GM13976 (cell line): ENCODE measurements at regions not wholly inside any gene's neighbourhood (a gene's known extent, or its start where the extent isn't known, plus 50 kb on each side); places are given as distances from the start of the nearest gene placed in this dataset.

Experiments
- DNase-seq: peaks from one replicate; pipeline ENCODE4 v3.0.0; 2012; ENCODE audit warnings: low spot score
- in situ Hi-C: fragments of 300-500 bp; cut with MboI; formaldehyde crosslinking; loops from one replicate; pipeline ENCODE4 v1.12.0; 2022; ENCODE audit warnings: low sequenced_read_pairs, mixed read lengths, inconsistent platforms; ENCODE audit not compliant: unreplicated experiment
- TF ChIP-seq, protein P1 (sequence below): IDR thresholded peaks from 2 replicates; pipeline ENCODE4 v1.5.1; 2012; ENCODE audit warnings: borderline replicate concordance, mild to moderate bottlenecking; ENCODE audit not compliant: insufficient read depth; ENCODE audit errors: extremely low read depth, missing control alignments, control extremely low read depth

DNA sequence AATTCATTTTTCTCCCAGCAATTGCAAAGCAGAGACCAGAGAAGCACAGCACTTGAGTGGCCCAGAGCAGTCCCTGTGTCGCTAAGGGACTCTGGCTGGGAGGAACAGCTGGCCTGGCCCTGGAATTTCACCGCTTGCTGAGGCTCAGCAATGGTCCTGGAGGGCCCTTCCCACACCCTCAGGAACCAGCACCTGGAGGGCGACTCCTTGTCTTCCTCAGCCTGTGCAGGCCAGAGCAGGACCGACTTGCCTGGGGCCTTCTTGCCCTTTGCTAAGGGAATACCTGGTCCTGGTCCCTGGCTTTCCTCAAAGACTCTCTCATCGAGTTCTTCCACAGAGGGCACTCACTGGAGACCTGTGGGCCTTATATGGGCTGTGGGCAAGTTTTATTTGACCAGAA is 294.6 kb downstream of the RPLP1 start:
- in situ Hi-C loops: loop anchor here (25.0 kb wide), 1 partner anchor 740 kb away; no protein-coding TSS in a partner anchor
- no peak for DNase-seq
- TF ChIP-seq, protein P1, sequence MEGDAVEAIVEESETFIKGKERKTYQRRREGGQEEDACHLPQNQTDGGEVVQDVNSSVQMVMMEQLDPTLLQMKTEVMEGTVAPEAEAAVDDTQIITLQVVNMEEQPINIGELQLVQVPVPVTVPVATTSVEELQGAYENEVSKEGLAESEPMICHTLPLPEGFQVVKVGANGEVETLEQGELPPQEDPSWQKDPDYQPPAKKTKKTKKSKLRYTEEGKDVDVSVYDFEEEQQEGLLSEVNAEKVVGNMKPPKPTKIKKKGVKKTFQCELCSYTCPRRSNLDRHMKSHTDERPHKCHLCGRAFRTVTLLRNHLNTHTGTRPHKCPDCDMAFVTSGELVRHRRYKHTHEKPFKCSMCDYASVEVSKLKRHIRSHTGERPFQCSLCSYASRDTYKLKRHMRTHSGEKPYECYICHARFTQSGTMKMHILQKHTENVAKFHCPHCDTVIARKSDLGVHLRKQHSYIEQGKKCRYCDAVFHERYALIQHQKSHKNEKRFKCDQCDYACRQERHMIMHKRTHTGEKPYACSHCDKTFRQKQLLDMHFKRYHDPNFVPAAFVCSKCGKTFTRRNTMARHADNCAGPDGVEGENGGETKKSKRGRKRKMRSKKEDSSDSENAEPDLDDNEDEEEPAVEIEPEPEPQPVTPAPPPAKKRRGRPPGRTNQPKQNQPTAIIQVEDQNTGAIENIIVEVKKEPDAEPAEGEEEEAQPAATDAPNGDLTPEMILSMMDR: no peak

DNA sequence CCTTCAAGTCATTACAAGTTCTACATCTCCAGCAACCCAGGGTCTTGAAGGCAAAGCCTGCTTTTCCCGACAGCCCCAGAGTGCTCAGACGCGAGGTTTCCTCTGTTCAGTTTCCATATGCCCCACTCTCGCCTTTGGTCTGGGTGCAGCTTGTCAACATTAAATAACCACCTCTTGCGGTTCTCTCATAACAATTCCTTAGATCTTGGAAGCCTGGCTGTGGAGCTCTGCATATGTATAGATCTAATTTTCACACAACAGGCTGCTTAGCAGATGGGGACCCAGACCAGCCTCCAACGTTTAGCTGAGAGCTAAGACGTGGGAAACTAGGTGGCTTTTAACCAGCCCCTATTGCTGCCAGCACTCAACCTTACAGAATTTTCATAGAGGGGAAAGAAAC is 295.5 kb downstream of the RPLP1 start:
- in situ Hi-C loops: loop anchor here (25.0 kb wide), 1 partner anchor 739 kb away; no protein-coding TSS in a partner anchor
- DNase-seq: no peak
- TF ChIP-seq, protein P1: no peak

DNA sequence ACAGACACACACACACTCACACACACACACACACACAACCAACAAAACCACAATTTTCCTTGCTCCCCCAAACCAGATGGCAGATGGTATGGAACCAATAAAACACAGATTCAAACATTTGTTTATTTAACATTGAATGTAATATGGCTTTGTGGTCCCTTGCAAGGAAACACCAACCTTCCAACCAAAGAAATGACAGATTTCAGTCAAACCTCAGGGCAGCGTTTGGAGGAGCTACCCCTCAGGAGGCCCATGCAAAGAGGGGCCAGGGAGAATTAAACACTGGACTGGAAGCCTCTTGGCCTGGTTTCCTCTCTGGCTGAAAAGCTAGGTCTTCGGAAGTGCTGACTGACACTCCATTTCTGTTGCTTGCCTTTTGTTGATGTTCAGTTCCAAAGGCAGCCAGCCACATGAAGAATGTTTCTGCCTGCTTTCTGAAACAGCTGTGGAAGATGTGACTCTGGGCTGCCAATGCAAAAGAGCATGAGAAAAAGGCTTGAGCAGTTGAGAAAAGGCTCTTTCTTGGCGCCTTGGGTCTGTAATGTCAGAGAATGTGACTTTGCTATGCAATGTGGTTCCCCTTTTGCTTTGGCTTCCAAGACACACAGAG is 296.1 kb downstream of the RPLP1 start:
- in situ Hi-C loops: loop anchor here (25.0 kb wide), 1 partner anchor 739 kb away; no protein-coding TSS in a partner anchor
- DNase-seq: no peak
- TF ChIP-seq, protein P1: no peak

DNA sequence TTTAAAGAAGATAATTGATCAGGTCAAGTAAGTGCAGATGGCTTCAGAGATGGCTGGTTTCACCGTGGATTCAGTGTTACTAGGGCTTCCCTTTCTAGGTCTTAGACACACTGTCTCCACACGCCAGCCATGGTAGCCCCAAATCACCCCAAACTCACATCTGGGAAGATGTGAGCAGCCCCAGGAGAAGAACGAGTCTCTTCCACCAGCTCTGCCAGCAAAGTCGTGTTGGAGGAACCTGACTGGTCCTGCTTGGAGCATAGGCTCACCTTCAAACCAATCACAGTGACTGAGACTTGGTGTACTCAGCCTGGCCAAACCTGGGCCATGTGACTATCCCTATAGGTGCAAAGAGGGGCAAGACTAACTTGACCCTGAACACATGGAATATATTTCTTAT is 296.7 kb downstream of the RPLP1 start:
- TF ChIP-seq, protein P1: no peak
- in situ Hi-C loops: loop anchor here (25.0 kb wide), 1 partner anchor 738 kb away; no protein-coding TSS in a partner anchor
- no peak for DNase-seq

DNA sequence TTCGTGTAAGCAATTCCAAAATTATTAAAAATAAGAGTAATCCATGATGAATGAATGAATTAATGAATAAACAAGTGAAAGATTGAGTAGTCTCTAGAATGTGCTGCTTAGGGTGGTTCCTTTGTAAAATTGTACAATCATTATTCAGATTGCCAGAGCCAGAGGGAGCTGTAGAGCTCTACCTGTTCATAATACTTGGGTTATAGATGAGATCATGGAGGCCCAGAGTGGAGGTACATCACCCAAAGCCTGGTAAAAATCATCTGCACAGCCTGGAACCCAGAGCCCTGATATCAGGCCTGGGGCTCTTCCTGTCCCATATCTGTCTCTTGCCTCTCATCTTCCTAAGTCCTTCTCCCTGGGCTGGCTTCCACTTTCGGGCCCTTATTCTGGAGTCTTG is 297.2 kb downstream of the RPLP1 start:
- TF ChIP-seq, protein P1: no peak
- no peak for DNase-seq
- in situ Hi-C loops: loop anchor here (25.0 kb wide), 2 partner anchors 338 to 738 kb away; partner anchors contain the start of gene TLE3

DNA sequence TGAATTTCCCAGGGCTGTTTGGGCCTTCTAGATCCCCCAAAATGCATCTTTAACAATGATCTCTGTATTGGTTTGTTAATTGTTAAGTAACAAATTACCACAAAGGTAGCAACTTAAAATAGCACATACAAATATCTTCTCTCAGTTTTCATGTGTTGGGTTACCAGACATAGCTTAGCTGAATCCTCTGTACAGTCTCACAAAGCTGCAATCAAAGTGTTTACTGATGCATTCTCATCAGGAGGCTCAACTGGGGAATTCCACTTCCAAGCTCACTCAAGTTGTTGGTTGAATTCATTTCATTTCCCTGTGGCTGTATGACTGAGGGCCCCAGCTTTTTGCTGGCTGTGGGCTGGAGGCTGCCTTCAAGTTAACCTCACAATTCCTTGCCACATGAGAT is 297.6 kb downstream of the RPLP1 start:
- TF ChIP-seq, protein P1: no peak
- in situ Hi-C loops: loop anchor here (25.0 kb wide), 1 partner anchor 337 kb away; the partner anchor contains the start of gene TLE3

More for the DNA sequence above, 297.6 kb downstream of the RPLP1 start:
- no peak for DNase-seq
